Ovary (tissue), 7 donors: ENCODE measurements at regions not wholly inside any gene's neighbourhood (a gene's known extent, or its start where the extent isn't known, plus 50 kb on each side); places are given as distances from the start of the nearest gene placed in this dataset.

Experiments
- DNase-seq, 5 donors: peaks; one replicate each; pipeline ENCODE4 v3.0.0-alpha.2; 2019 to 2020
- H3K27ac ChIP-seq, 2 donors: fragments of 200-600 bp; one replicate each; pipeline versions ENCODE4 v1.5.1 to v1.8.0; 2019 to 2022
- H3K27me3 ChIP-seq: fragments of 200-600 bp; one replicate; pipeline ENCODE4 v1.8.0; 2022
- H3K36me3 ChIP-seq: fragments of 200-600 bp; sonication (generic); one replicate; pipeline ENCODE4 v1.5.1; 2019
- H3K4me1 ChIP-seq: one replicate; pipeline ENCODE4 v1.8.1; 2013; ENCODE audit warnings: mild to moderate bottlenecking, moderate library complexity; ENCODE audit not compliant: insufficient read depth
- H3K4me3 ChIP-seq: fragments of 200-600 bp; sonication (generic); one replicate; pipeline ENCODE4 v1.5.1; 2017
- H3K9me3 ChIP-seq, 2 donors: fragments of 200-600 bp in 1 of 2; sonication (generic) in 1 of 2; one replicate each; pipeline versions ENCODE4 v1.5.1 to v1.8.1; 2013 to 2019; ENCODE audit warnings: mild to moderate bottlenecking in 1 of 2, moderate library complexity in 1 of 2
- EP300 ChIP-seq: sonication (generic); formaldehyde crosslinking; IDR thresholded peaks from one replicate; pipeline ENCODE4 v1.6.1; 2017; ENCODE audit warnings: antibody characterized with exemption
- POLR2A ChIP-seq: fragments of 450-650 bp; IDR thresholded peaks from one replicate; pipeline ENCODE4 v1.6.1; 2017; ENCODE audit warnings: antibody characterized with exemption, mild to moderate bottlenecking, moderate library complexity
- WGBS, 3 donors: extraction: QIAGEN DNeasy Blood & Tissue Kit in 1 of 3; methylation state at CpG; one replicate each; pipeline versions ENCODE4 v1.1.5 to v1.1.7; 2013 to 2017; 5-methylcytosine and 5-hydroxymethylcytosine counted together
- intact Hi-C, 4 donors: fragments of 100-400 bp; cut with DNase I; formaldehyde crosslinking; loops; one replicate each; pipeline versions ENCODE4 v1.11.0 to v1.15.1; 2022 to 2023
- TF ChIP-seq, protein P1 (sequence below), 3 donors: fragments of 450-650 bp in 2 of 3; fragments of 200-600 bp in 1 of 3; IDR thresholded peaks; one replicate each; pipeline versions ENCODE4 v1.5.1 to v1.8.0; 2016 to 2022; ENCODE audit warnings: antibody characterized with exemption in 3 of 3, mild to moderate bottlenecking in 1 of 3
- donor health status: DM: no; HTN: no; CAD: no; lungs with moderate emphysema.
- donor health status: DM: no; HTN: no; CAD: no.
- donor health status: Bipolar disorder and iron deficiency.
- donor health status: DM: no; HTN: no; CAD: no.
- donor health status: DM: yes; HTN: yes; CAD: no.

DNA sequence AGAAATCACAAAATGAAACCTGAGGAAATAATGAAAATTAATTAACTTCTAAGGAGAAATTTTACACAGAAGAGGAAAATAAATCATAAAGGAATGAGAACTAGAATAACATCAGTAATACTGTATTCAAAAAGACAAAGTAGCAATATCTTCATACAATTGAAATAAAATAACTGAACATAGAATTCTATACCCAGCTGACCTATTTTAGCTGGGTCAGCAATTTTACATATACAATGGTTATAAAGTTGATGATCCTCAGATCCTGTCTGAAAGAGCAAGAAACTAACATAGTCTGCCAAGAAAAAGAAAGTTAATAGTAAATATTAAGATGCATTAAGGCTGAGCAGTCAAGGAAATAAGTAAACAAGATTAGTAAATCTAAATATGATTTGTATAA, 93.0 kb upstream of the P3H2 start:
- no peaks in the 10 kb centered on the region for H3K4me1 ChIP-seq
- TF ChIP-seq POLR2A = no peak
- TF ChIP-seq, protein P1, sequence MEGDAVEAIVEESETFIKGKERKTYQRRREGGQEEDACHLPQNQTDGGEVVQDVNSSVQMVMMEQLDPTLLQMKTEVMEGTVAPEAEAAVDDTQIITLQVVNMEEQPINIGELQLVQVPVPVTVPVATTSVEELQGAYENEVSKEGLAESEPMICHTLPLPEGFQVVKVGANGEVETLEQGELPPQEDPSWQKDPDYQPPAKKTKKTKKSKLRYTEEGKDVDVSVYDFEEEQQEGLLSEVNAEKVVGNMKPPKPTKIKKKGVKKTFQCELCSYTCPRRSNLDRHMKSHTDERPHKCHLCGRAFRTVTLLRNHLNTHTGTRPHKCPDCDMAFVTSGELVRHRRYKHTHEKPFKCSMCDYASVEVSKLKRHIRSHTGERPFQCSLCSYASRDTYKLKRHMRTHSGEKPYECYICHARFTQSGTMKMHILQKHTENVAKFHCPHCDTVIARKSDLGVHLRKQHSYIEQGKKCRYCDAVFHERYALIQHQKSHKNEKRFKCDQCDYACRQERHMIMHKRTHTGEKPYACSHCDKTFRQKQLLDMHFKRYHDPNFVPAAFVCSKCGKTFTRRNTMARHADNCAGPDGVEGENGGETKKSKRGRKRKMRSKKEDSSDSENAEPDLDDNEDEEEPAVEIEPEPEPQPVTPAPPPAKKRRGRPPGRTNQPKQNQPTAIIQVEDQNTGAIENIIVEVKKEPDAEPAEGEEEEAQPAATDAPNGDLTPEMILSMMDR (IDR thresholded peaks at IDR 0.05) = no peak
- TF ChIP-seq EP300 = no peak
- H3K9me3 ChIP-seq = no peaks in the 10 kb centered on the region
- no peak overlapping the region for H3K4me3 ChIP-seq
- no peak for DNase-seq
- no peak overlapping the region for H3K27ac ChIP-seq
- H3K36me3 ChIP-seq = no peaks in the 10 kb centered on the region
- no peaks in the 10 kb centered on the region for H3K27me3 ChIP-seq
- intact Hi-C loops = no loop called here

DNA sequence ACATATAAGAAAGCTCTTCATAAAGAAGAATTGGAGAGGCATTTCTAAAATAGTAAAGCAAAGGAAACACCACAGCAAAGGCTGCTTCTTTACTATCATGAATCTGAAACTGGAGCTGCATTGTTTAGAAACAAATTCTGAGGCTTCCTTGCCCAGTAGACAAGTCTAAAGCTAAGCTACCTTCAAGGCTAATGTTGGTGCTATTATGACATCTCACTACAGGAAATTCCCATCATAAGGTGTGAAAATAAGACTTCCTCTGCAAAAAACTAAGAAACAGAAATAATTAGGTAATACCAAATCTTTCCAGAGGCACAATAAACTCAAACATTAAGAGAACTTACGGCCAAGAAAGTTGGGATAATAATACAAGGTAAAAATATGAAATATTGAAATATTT, 89.9 kb upstream of the P3H2 start:
- no peaks in the 10 kb centered on the region for H3K9me3 ChIP-seq
- intact Hi-C loops = no loop called here
- no peaks in the 10 kb centered on the region for H3K4me1 ChIP-seq
- DNase-seq = no peak
- 85 to 100% (median 90%) methylated on average over 1 of the region's 1 CpG for WGBS, 3 donors
- H3K27me3 ChIP-seq = no peaks in the 10 kb centered on the region
- TF ChIP-seq EP300 = no peak
- TF ChIP-seq, protein P1 (IDR thresholded peaks at IDR 0.05) = no peak
- TF ChIP-seq POLR2A = no peak
- no peak overlapping the region for H3K27ac ChIP-seq
- H3K4me3 ChIP-seq = no peak overlapping the region
- H3K36me3 ChIP-seq = no peaks in the 10 kb centered on the region

DNA sequence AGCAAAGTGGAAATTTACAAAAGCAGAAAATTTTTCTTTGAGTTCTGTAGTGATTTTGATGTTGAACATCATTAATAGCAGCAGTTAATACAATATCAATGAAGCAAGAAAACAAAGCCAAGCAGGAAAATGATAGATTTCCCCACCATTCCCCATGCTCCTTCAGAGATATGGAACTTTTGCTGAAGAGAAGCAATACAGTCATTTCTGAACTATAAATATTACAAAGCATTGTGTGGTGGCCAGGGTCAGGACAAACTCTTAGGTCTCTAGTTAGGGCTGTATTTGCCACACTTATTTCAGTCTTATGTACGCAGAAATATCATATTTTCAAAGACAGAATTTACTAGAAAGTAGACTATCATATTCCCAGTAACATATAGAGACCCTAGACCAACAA, 88.8 kb upstream of the P3H2 start:
- H3K36me3 ChIP-seq = no peaks in the 10 kb centered on the region
- TF ChIP-seq EP300 (no peak), POLR2A (no peak)
- TF ChIP-seq, protein P1 (IDR thresholded peaks at IDR 0.05) = no peak
- no peaks in the 10 kb centered on the region for H3K4me1 ChIP-seq
- no peaks in the 10 kb centered on the region for H3K27me3 ChIP-seq
- H3K9me3 ChIP-seq = no peaks in the 10 kb centered on the region
- intact Hi-C loops = loop anchor here in 1 of 4 donors (10.0 kb wide), 1 partner anchor 85 kb away; the partner anchor contains the start of gene P3H2
- 0 to 88% (median 51%) methylated on average over 1 of the region's 1 CpG for WGBS, 3 donors
- H3K27ac ChIP-seq = no peak overlapping the region
- H3K4me3 ChIP-seq = no peak overlapping the region
- no peak for DNase-seq

DNA sequence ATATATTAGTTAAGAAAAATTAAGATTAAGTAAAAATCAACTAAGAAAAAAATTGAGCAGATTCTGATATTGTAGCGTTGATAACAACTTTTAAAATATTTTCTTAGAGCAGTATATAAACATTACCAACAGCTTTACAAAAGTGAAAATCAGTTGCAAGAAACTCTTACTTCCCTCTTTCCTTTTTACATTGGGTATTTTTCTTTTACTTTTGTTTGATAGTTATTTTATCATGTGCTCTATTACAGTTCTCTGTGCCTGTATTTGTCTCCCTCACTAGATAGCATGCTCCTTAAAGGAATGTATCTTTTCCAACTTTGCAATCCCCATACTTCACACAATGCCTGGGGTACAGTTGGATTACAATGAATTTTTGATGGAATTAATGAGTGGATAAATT, 87.5 kb upstream of the P3H2 start:
- Histone ChIP-seq H3K27ac (no peak overlapping the region), H3K36me3 (no peaks in the 10 kb centered on the region), H3K27me3 (no peaks in the 10 kb centered on the region), H3K4me3 (no peak overlapping the region), H3K9me3 (no peaks in the 10 kb centered on the region), H3K4me1 (no peaks in the 10 kb centered on the region)
- TF ChIP-seq, protein P1 (IDR thresholded peaks at IDR 0.05) = no peak
- TF ChIP-seq EP300 (no peak), POLR2A (no peak)
- no peak for DNase-seq
- intact Hi-C loops = loop anchor here in 1 of 4 donors (10.0 kb wide), 1 partner anchor 83 kb away; the partner anchor contains the start of gene P3H2
- WGBS, 3 donors = 79 to 88% (median 82%) methylated on average over 1 of the region's 1 CpG

DNA sequence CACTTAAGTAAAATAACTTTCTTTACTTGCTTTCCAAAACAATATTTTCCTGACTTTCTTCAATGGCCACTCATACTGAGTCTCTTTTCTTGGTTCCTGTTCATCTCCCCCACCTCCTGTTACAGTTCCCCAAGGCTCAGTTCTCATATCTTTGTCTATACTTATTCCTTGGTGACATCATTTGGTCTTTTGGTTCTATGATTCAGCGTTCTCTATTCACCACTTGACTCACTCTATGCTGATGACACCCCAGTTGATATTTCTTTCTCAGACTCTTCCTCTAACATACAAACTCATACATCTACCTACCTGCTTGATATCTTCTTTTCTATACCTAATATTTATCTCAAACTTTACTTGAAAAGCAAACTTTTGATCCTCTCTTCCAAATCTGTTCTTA, 85.0 kb upstream of the P3H2 start:
- 76 to 86% (median 79%) methylated on average over 1 of the region's 1 CpG for WGBS, 3 donors
- Histone ChIP-seq H3K27ac (no peak overlapping the region), H3K4me3 (no peak overlapping the region), H3K9me3 (no peaks in the 10 kb centered on the region), H3K36me3 (no peaks in the 10 kb centered on the region), H3K4me1 (no peaks in the 10 kb centered on the region), H3K27me3 (no peaks in the 10 kb centered on the region)
- TF ChIP-seq EP300 (no peak), POLR2A (no peak)
- TF ChIP-seq, protein P1 (IDR thresholded peaks at IDR 0.05) = no peak
- no peak for DNase-seq
- intact Hi-C loops = loop anchor here in 1 of 4 donors (10.0 kb wide), 1 partner anchor 81 kb away; the partner anchor contains the start of gene P3H2
